ENCODE measurements at regions not wholly inside any gene's neighbourhood (a gene's known extent, or its start where the extent isn't known, plus 50 kb on each side); places are given as distances from the start of the nearest gene placed in this dataset.

- Mint-ChIP-seq H3K9me3 (peaks cover 15% of the 10 kb centered on the region), H3K36me3 (peaks cover 19% of the 10 kb centered on the region), H3K4me3 (no peak overlapping the region), H3K4me1 (peaks cover 4% of the 10 kb centered on the region), H3K27me3 (ENCODE audit: low read depth) (peaks cover 11% of the 10 kb centered on the region), H3K27ac (no peak overlapping the region)
- POLR2A ChIA-PET = no interaction called here
- CTCF ChIA-PET = no interaction called here
- no peak for TF ChIP-seq ZNF396 (CRISPR knock-in tag; IDR thresholded peaks at IDR 0.05; ENCODE audit: borderline replicate concordance)
- TF ChIP-seq, protein P1, sequence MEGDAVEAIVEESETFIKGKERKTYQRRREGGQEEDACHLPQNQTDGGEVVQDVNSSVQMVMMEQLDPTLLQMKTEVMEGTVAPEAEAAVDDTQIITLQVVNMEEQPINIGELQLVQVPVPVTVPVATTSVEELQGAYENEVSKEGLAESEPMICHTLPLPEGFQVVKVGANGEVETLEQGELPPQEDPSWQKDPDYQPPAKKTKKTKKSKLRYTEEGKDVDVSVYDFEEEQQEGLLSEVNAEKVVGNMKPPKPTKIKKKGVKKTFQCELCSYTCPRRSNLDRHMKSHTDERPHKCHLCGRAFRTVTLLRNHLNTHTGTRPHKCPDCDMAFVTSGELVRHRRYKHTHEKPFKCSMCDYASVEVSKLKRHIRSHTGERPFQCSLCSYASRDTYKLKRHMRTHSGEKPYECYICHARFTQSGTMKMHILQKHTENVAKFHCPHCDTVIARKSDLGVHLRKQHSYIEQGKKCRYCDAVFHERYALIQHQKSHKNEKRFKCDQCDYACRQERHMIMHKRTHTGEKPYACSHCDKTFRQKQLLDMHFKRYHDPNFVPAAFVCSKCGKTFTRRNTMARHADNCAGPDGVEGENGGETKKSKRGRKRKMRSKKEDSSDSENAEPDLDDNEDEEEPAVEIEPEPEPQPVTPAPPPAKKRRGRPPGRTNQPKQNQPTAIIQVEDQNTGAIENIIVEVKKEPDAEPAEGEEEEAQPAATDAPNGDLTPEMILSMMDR (IDR thresholded peaks at IDR 0.05) = no peak
- no peak for TF ChIP-seq ZBTB43 (CRISPR knock-in tag; IDR thresholded peaks at IDR 0.05)
- no peak for TF ChIP-seq MYBL2 (CRISPR knock-in tag; IDR thresholded peaks at IDR 0.05)
- TF ChIP-seq, protein P2, sequence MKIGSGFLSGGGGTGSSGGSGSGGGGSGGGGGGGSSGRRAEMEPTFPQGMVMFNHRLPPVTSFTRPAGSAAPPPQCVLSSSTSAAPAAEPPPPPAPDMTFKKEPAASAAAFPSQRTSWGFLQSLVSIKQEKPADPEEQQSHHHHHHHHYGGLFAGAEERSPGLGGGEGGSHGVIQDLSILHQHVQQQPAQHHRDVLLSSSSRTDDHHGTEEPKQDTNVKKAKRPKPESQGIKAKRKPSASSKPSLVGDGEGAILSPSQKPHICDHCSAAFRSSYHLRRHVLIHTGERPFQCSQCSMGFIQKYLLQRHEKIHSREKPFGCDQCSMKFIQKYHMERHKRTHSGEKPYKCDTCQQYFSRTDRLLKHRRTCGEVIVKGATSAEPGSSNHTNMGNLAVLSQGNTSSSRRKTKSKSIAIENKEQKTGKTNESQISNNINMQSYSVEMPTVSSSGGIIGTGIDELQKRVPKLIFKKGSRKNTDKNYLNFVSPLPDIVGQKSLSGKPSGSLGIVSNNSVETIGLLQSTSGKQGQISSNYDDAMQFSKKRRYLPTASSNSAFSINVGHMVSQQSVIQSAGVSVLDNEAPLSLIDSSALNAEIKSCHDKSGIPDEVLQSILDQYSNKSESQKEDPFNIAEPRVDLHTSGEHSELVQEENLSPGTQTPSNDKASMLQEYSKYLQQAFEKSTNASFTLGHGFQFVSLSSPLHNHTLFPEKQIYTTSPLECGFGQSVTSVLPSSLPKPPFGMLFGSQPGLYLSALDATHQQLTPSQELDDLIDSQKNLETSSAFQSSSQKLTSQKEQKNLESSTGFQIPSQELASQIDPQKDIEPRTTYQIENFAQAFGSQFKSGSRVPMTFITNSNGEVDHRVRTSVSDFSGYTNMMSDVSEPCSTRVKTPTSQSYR (CRISPR knock-in tag; IDR thresholded peaks at IDR 0.05) = no peak
- no peak for DNase-seq (ENCODE audit: low spot score)
- ATAC-seq = no peak
These were observed 150.9 kb upstream of the POU3F1 start for GRCh38 chr1:38197312-38198061.

- H3K9me3 Mint-ChIP-seq = peaks cover 9% of the 10 kb centered on the region
- H3K4me3 Mint-ChIP-seq = no peak overlapping the region
- POLR2A ChIA-PET = no interaction called here
- peaks cover 8% of the 10 kb centered on the region for H3K4me1 Mint-ChIP-seq
- no peak for DNase-seq (ENCODE audit: low spot score)
- ATAC-seq = no peak
- CTCF ChIA-PET = interaction anchor here (0.9 kb wide), 1 partner anchor 296 kb away, joined by 3 read pairs; no protein-coding TSS in a partner anchor
- H3K27me3 Mint-ChIP-seq (ENCODE audit: low read depth) = peaks cover 4% of the 10 kb centered on the region; the same call in 1 of the 2 replicates
- H3K36me3 Mint-ChIP-seq = peaks cover 6% of the 10 kb centered on the region
- H3K27ac Mint-ChIP-seq = no peak overlapping the region
- TF ChIP-seq, protein P2 (CRISPR knock-in tag; IDR thresholded peaks at IDR 0.05) = no peak
- TF ChIP-seq, protein P3, sequence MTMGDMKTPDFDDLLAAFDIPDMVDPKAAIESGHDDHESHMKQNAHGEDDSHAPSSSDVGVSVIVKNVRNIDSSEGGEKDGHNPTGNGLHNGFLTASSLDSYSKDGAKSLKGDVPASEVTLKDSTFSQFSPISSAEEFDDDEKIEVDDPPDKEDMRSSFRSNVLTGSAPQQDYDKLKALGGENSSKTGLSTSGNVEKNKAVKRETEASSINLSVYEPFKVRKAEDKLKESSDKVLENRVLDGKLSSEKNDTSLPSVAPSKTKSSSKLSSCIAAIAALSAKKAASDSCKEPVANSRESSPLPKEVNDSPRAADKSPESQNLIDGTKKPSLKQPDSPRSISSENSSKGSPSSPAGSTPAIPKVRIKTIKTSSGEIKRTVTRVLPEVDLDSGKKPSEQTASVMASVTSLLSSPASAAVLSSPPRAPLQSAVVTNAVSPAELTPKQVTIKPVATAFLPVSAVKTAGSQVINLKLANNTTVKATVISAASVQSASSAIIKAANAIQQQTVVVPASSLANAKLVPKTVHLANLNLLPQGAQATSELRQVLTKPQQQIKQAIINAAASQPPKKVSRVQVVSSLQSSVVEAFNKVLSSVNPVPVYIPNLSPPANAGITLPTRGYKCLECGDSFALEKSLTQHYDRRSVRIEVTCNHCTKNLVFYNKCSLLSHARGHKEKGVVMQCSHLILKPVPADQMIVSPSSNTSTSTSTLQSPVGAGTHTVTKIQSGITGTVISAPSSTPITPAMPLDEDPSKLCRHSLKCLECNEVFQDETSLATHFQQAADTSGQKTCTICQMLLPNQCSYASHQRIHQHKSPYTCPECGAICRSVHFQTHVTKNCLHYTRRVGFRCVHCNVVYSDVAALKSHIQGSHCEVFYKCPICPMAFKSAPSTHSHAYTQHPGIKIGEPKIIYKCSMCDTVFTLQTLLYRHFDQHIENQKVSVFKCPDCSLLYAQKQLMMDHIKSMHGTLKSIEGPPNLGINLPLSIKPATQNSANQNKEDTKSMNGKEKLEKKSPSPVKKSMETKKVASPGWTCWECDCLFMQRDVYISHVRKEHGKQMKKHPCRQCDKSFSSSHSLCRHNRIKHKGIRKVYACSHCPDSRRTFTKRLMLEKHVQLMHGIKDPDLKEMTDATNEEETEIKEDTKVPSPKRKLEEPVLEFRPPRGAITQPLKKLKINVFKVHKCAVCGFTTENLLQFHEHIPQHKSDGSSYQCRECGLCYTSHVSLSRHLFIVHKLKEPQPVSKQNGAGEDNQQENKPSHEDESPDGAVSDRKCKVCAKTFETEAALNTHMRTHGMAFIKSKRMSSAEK (CRISPR knock-in tag; IDR thresholded peaks at IDR 0.05; ENCODE audit: borderline replicate concordance) = no peak
- TF ChIP-seq NR3C1 (CRISPR knock-in tag; conservative IDR thresholded peaks at IDR 0.05; ENCODE audit: low read depth) (no peak), HMGXB4 (CRISPR knock-in tag; IDR thresholded peaks at IDR 0.05) (no peak), NFATC4 (CRISPR knock-in tag; IDR thresholded peaks at IDR 0.05) (no peak), USF1 (CRISPR knock-in tag; IDR thresholded peaks at IDR 0.05) (no peak), ETV6 (CRISPR knock-in tag; IDR thresholded peaks at IDR 0.05) (no peak), SMAD4 (CRISPR knock-in tag; IDR thresholded peaks at IDR 0.05) (no peak), ZNF263 (CRISPR knock-in tag; IDR thresholded peaks at IDR 0.05; ENCODE audit: low read depth) (no peak)
- TF ChIP-seq, protein P4, sequence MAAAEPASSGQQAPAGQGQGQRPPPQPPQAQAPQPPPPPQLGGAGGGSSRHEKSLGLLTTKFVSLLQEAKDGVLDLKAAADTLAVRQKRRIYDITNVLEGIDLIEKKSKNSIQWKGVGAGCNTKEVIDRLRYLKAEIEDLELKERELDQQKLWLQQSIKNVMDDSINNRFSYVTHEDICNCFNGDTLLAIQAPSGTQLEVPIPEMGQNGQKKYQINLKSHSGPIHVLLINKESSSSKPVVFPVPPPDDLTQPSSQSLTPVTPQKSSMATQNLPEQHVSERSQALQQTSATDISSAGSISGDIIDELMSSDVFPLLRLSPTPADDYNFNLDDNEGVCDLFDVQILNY (CRISPR knock-in tag; IDR thresholded peaks at IDR 0.05) = no peak
These were observed 147.9 kb upstream of the POU3F1 start for GRCh38 chr1:38194472-38194871.

Measured in WTC11 (cell line).